ENCODE measurements at regions not wholly inside any gene's neighbourhood (a gene's known extent, or its start where the extent isn't known, plus 50 kb on each side); places are given as distances from the start of the nearest gene placed in this dataset.

- Histone ChIP-seq H3K4me3 (ENCODE audit: low read length in 2 of 2) (no peak overlapping the region), H3K4me1 (ENCODE audit: control insufficient read depth in 2 of 2, insufficient read depth in 2 of 2, low read length in 2 of 2) (no peaks in the 10 kb centered on the region), H3K36me3 (ENCODE audit: control insufficient read depth in 2 of 2, insufficient read depth in 2 of 2, low read length in 1 of 2) (no peaks in the 10 kb centered on the region), H3K9me3 (ENCODE audit: control insufficient read depth in 2 of 2, insufficient read depth in 1 of 2, low read length in 1 of 2) (no peaks in the 10 kb centered on the region), H3K27ac (ENCODE audit: low read depth in 1 of 2, low read length in 1 of 2) (no peak overlapping the region), H3K27me3 (ENCODE audit: control insufficient read depth in 2 of 2, insufficient read depth in 1 of 2, low read length in 1 of 2) (no peaks in the 10 kb centered on the region)
- peak in 1 of 9 donors; percentile 4 for DNase-seq (ENCODE audit: low read depth in 6 of 9, low spot score in 9 of 9)
- WGBS, result 91% methylated on average over 3 of the region's 3 CpGs
These were observed 102.1 kb upstream of the MDFIC start for GRCh38 chr7:114819616-114820362.

GRCh38 chr7:114821030-114821900 lies 100.6 kb upstream of the MDFIC start:
- H3K4me3 ChIP-seq (ENCODE audit: low read length in 2 of 2), result no peak overlapping the region
- H3K9me3 ChIP-seq (ENCODE audit: control insufficient read depth in 2 of 2, insufficient read depth in 1 of 2, low read length in 1 of 2), result no peaks in the 10 kb centered on the region
- WGBS, result 91% methylated on average over 6 of the region's 6 CpGs
- H3K4me1 ChIP-seq (ENCODE audit: control insufficient read depth in 2 of 2, insufficient read depth in 2 of 2, low read length in 2 of 2), result no peaks in the 10 kb centered on the region
- H3K27me3 ChIP-seq (ENCODE audit: control insufficient read depth in 2 of 2, insufficient read depth in 1 of 2, low read length in 1 of 2), result no peaks in the 10 kb centered on the region
- H3K36me3 ChIP-seq (ENCODE audit: control insufficient read depth in 2 of 2, insufficient read depth in 2 of 2, low read length in 1 of 2), result no peaks in the 10 kb centered on the region
- H3K27ac ChIP-seq (ENCODE audit: low read depth in 1 of 2, low read length in 1 of 2), result no peak overlapping the region
- DNase-seq (ENCODE audit: low read depth in 6 of 9, low spot score in 9 of 9), result peak in 1 of 9 donors; percentile 13

GRCh38 chr7:114822131-114822530 lies 99.8 kb upstream of the MDFIC start:
- Histone ChIP-seq H3K27ac (ENCODE audit: low read depth in 1 of 2, low read length in 1 of 2) (no peak overlapping the region), H3K4me1 (ENCODE audit: control insufficient read depth in 2 of 2, insufficient read depth in 2 of 2, low read length in 2 of 2) (no peaks in the 10 kb centered on the region), H3K9me3 (ENCODE audit: control insufficient read depth in 2 of 2, insufficient read depth in 1 of 2, low read length in 1 of 2) (no peaks in the 10 kb centered on the region), H3K4me3 (ENCODE audit: low read length in 2 of 2) (no peak overlapping the region), H3K27me3 (ENCODE audit: control insufficient read depth in 2 of 2, insufficient read depth in 1 of 2, low read length in 1 of 2) (no peaks in the 10 kb centered on the region), H3K36me3 (ENCODE audit: control insufficient read depth in 2 of 2, insufficient read depth in 2 of 2, low read length in 1 of 2) (no peaks in the 10 kb centered on the region)
- 92% methylated on average over 1 of the region's 1 CpG for WGBS
- DNase-seq (ENCODE audit: low read depth in 6 of 9, low spot score in 9 of 9), result no peak

GRCh38 chr7:114822844-114823243 lies 99.0 kb upstream of the MDFIC start:
- Histone ChIP-seq H3K4me1 (ENCODE audit: control insufficient read depth in 2 of 2, insufficient read depth in 2 of 2, low read length in 2 of 2) (no peaks in the 10 kb centered on the region), H3K27me3 (ENCODE audit: control insufficient read depth in 2 of 2, insufficient read depth in 1 of 2, low read length in 1 of 2) (no peaks in the 10 kb centered on the region), H3K4me3 (ENCODE audit: low read length in 2 of 2) (no peak overlapping the region), H3K36me3 (ENCODE audit: control insufficient read depth in 2 of 2, insufficient read depth in 2 of 2, low read length in 1 of 2) (no peaks in the 10 kb centered on the region), H3K9me3 (ENCODE audit: control insufficient read depth in 2 of 2, insufficient read depth in 1 of 2, low read length in 1 of 2) (no peaks in the 10 kb centered on the region), H3K27ac (ENCODE audit: low read depth in 1 of 2, low read length in 1 of 2) (no peak overlapping the region)
- 95% methylated on average over 2 of the region's 2 CpGs for WGBS
- DNase-seq (ENCODE audit: low read depth in 6 of 9, low spot score in 9 of 9), result no peak

- Histone ChIP-seq H3K36me3 (ENCODE audit: control insufficient read depth in 2 of 2, insufficient read depth in 2 of 2, low read length in 1 of 2) (no peaks in the 10 kb centered on the region), H3K4me1 (ENCODE audit: control insufficient read depth in 2 of 2, insufficient read depth in 2 of 2, low read length in 2 of 2) (no peaks in the 10 kb centered on the region), H3K9me3 (ENCODE audit: control insufficient read depth in 2 of 2, insufficient read depth in 1 of 2, low read length in 1 of 2) (no peaks in the 10 kb centered on the region), H3K4me3 (ENCODE audit: low read length in 2 of 2) (no peak overlapping the region), H3K27me3 (ENCODE audit: control insufficient read depth in 2 of 2, insufficient read depth in 1 of 2, low read length in 1 of 2) (no peaks in the 10 kb centered on the region), H3K27ac (ENCODE audit: low read depth in 1 of 2, low read length in 1 of 2) (no peak overlapping the region)
- 85% methylated on average over 1 of the region's 1 CpG for WGBS
- peak in 1 of 9 donors; percentile 4 for DNase-seq (ENCODE audit: low read depth in 6 of 9, low spot score in 9 of 9)
These were observed 98.6 kb upstream of the MDFIC start for GRCh38 chr7:114823290-114823689.

- H3K4me3 ChIP-seq (ENCODE audit: low read length in 2 of 2), result no peak overlapping the region
- WGBS, result 47% methylated on average over 3 of the region's 3 CpGs
- no peak for DNase-seq (ENCODE audit: low read depth in 6 of 9, low spot score in 9 of 9)
These were observed 96.4 kb upstream of the MDFIC start for GRCh38 chr7:114825423-114825951.

GRCh38 chr7:114830952-114831351 lies 90.9 kb upstream of the MDFIC start:
- H3K27me3 ChIP-seq (ENCODE audit: control insufficient read depth in 2 of 2, insufficient read depth in 1 of 2, low read length in 1 of 2), result no peaks in the 10 kb centered on the region
- H3K4me3 ChIP-seq (ENCODE audit: low read length in 2 of 2), result no peak overlapping the region
- DNase-seq (ENCODE audit: low read depth in 6 of 9, low spot score in 9 of 9), result no peak
- WGBS, result 62% methylated on average over 4 of the region's 4 CpGs
- no peak overlapping the region for H3K27ac ChIP-seq (ENCODE audit: low read depth in 1 of 2, low read length in 1 of 2)
- H3K9me3 ChIP-seq (ENCODE audit: control insufficient read depth in 2 of 2, insufficient read depth in 1 of 2, low read length in 1 of 2), result no peaks in the 10 kb centered on the region
- H3K36me3 ChIP-seq (ENCODE audit: control insufficient read depth in 2 of 2, insufficient read depth in 2 of 2, low read length in 1 of 2), result no peaks in the 10 kb centered on the region
- H3K4me1 ChIP-seq (ENCODE audit: control insufficient read depth in 2 of 2, insufficient read depth in 2 of 2, low read length in 2 of 2), result no peaks in the 10 kb centered on the region

More at GRCh38 chr7:114825423-114825951, 96.4 kb upstream of the MDFIC start:
- no peaks in the 10 kb centered on the region for H3K4me1 ChIP-seq (ENCODE audit: control insufficient read depth in 2 of 2, insufficient read depth in 2 of 2, low read length in 2 of 2)
- H3K36me3 ChIP-seq (ENCODE audit: control insufficient read depth in 2 of 2, insufficient read depth in 2 of 2, low read length in 1 of 2), result no peaks in the 10 kb centered on the region
- H3K27ac ChIP-seq (ENCODE audit: low read depth in 1 of 2, low read length in 1 of 2), result no peak overlapping the region
- H3K9me3 ChIP-seq (ENCODE audit: control insufficient read depth in 2 of 2, insufficient read depth in 1 of 2, low read length in 1 of 2), result no peaks in the 10 kb centered on the region
- H3K27me3 ChIP-seq (ENCODE audit: control insufficient read depth in 2 of 2, insufficient read depth in 1 of 2, low read length in 1 of 2), result no peaks in the 10 kb centered on the region

GRCh38 chr7:114832906-114833595 lies 88.8 kb upstream of the MDFIC start:
- Histone ChIP-seq H3K9me3 (ENCODE audit: control insufficient read depth in 2 of 2, insufficient read depth in 1 of 2, low read length in 1 of 2) (no peaks in the 10 kb centered on the region), H3K36me3 (ENCODE audit: control insufficient read depth in 2 of 2, insufficient read depth in 2 of 2, low read length in 1 of 2) (no peaks in the 10 kb centered on the region), H3K4me3 (ENCODE audit: low read length in 2 of 2) (no peak overlapping the region), H3K27ac (ENCODE audit: low read depth in 1 of 2, low read length in 1 of 2) (no peak overlapping the region), H3K27me3 (ENCODE audit: control insufficient read depth in 2 of 2, insufficient read depth in 1 of 2, low read length in 1 of 2) (no peaks in the 10 kb centered on the region), H3K4me1 (ENCODE audit: control insufficient read depth in 2 of 2, insufficient read depth in 2 of 2, low read length in 2 of 2) (no peaks in the 10 kb centered on the region)
- 91% methylated on average over 4 of the region's 4 CpGs for WGBS
- DNase-seq (ENCODE audit: low read depth in 6 of 9, low spot score in 9 of 9), result no peak
